T-helper 17 cell (primary cell): ENCODE measurements at regions not wholly inside any gene's neighbourhood (a gene's known extent, or its start where the extent isn't known, plus 50 kb on each side); places are given as distances from the start of the nearest gene placed in this dataset.
A peak's percentile ranks its signal among the peaks of the same experiment; 100 is the strongest.
"Not testable (repeated sequence)": the region's sequence is repeated elsewhere in the genome, so short reads cannot be mapped to it uniquely, and the experiment has no call there.

Experiments used
- ATAC-seq: fragments of 150-1000 bp; cut with Tn5 transposase; 2 replicates; pipeline ENCODE4 v1.10.0; 2021; ENCODE audit warnings: mild to moderate bottlenecking, moderate library complexity
- DNase-seq, 3 donors: peaks; one replicate each; pipeline versions ENCODE4 v3.0.0 to v3.0.0-alpha.2; 2020 to 2021
- H3K9me3 ChIP-seq: one replicate; pipeline ENCODE4 v1.7.0; 2013; ENCODE audit warnings: low read length, mild to moderate bottlenecking; ENCODE audit not compliant: control insufficient read depth, poor library complexity, severe bottlenecking
- H3K27ac Mint-ChIP-seq: one replicate; pipeline ENCODE4 v1.8.0; 2022; ENCODE audit warnings: mild to moderate bottlenecking, moderate library complexity, mixed read lengths
- H3K27me3 Mint-ChIP-seq: one replicate; pipeline ENCODE4 v1.8.0; 2022; ENCODE audit warnings: mixed read lengths
- H3K36me3 Mint-ChIP-seq: one replicate; pipeline ENCODE4 v1.8.0; 2022; ENCODE audit warnings: low read depth, mixed read lengths
- H3K4me1 Mint-ChIP-seq: one replicate; pipeline ENCODE4 v1.8.0; 2022; ENCODE audit warnings: mild to moderate bottlenecking, mixed read lengths
- H3K4me3 Mint-ChIP-seq: one replicate; pipeline ENCODE4 v1.8.0; 2022; ENCODE audit warnings: mild to moderate bottlenecking, moderate library complexity, mixed read lengths

DNA sequence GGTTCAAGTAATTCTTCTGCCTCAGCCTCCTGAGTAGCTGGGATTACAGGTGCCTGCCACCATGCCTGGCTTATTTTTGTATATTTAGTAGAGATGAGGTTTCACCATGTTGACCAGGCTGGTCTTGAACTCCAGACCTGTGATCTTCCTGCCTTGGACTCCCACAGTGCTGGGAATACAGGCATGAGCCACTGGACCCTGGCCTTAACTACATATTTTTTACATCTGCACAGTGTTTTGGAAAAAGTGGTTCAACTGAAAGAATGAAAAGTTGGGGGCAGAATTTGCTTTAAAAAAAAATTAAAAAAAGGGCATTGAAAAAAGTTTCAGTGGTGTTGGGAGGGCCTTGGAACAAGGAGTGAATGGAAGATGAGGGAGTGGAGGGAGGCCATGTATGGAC lies 88.9 kb upstream of the TPTE start:
- ATAC-seq, H3K27ac Mint-ChIP-seq, H3K9me3 ChIP-seq, H3K4me3 Mint-ChIP-seq, H3K27me3 Mint-ChIP-seq, H3K4me1 Mint-ChIP-seq, H3K36me3 Mint-ChIP-seq, DNase-seq: not testable (repeated sequence)

DNA sequence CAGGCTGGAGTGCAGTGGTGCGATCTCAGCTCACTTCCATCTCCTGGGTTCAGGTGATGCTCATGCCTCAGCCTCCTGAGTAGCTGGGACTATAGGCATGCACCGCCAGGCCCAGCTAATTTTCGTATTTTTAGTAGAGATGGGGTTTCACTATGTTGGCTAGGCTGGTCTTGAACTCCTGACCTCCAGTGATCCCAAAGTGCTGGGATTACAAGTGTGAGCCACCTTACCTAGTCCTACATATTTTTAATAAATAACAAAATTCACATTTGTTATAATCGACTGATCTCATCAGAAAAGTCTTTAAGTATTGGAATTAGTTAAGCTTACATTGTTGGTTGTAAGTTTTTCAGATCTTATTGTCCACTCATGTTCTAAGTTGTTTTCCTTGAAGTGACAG lies 83.4 kb upstream of the TPTE start:
- H3K4me3 Mint-ChIP-seq, H3K27me3 Mint-ChIP-seq, H3K9me3 ChIP-seq, ATAC-seq, DNase-seq, H3K36me3 Mint-ChIP-seq, H3K4me1 Mint-ChIP-seq, H3K27ac Mint-ChIP-seq: not testable (repeated sequence)

DNA sequence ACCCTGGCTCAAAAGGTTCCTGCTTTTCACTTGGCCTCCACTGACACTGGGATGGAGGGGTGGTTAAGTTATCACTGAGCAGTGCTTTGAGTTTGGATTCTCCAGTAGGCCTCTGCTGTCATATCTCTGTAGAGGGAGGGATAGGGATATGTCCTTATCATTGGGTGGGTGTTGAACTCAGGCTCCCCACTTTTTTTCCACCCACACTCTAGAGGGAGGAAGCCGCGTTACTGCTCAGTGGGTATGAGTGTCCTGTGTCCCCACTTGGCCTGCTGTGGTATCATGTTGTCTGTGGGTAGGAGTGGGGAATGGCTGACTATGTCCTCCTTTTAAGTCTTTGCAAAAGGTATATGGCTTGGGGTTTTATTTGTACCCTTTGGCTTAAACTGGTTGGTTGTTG lies 80.7 kb upstream of the TPTE start:
- H3K4me3 Mint-ChIP-seq, H3K4me1 Mint-ChIP-seq, DNase-seq, H3K27me3 Mint-ChIP-seq, H3K27ac Mint-ChIP-seq, H3K36me3 Mint-ChIP-seq, H3K9me3 ChIP-seq: not testable (repeated sequence)
- ATAC-seq = peak; percentile 26

DNA sequence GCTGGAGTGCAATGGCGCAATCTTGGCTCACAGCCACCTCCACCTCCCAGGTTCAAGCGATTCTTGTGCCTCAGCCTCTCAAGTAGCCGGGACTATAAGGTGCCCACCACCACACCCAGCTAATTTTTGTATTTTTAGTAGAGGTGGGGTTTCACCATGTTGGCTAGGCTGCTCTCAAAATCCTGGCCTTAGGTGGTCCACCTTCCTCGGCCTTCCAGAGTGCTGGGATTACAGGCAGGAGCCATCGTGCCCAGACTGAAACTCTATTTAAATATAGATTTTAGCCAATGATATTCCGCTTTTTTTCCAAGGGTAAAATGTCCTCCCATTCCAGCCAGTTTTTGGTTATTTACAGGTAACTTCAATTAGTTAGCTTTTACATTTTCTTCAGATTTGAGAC lies 79.4 kb upstream of the TPTE start:
- H3K4me1 Mint-ChIP-seq, H3K27ac Mint-ChIP-seq, ATAC-seq: not testable (repeated sequence)

DNA sequence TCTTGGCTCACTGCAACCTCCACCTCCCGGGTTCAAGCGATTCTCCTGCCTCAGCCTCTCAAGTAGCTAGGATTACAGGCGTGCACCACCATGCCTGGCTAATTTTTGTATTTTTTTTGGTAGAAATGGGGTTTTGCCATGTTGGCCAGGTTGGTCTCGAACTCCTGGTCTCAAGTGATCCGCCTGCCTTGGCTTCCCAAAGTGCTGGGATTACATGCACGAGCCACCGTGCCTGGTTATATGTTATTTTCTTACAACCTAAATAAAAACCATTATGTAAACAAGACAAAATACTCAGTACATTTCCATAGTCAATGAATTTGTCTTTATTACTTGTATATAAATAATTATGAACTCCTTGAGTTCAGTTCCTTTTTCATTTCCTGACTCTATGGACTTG lies 75.7 kb upstream of the TPTE start:
- not testable (repeated sequence) for DNase-seq, H3K27ac Mint-ChIP-seq, H3K27me3 Mint-ChIP-seq, H3K36me3 Mint-ChIP-seq, H3K4me3 Mint-ChIP-seq, H3K9me3 ChIP-seq, H3K4me1 Mint-ChIP-seq, ATAC-seq

More for the DNA sequence above, 79.4 kb upstream of the TPTE start:
- H3K4me3 Mint-ChIP-seq, H3K27me3 Mint-ChIP-seq, DNase-seq, H3K36me3 Mint-ChIP-seq, H3K9me3 ChIP-seq: not testable (repeated sequence)

DNA sequence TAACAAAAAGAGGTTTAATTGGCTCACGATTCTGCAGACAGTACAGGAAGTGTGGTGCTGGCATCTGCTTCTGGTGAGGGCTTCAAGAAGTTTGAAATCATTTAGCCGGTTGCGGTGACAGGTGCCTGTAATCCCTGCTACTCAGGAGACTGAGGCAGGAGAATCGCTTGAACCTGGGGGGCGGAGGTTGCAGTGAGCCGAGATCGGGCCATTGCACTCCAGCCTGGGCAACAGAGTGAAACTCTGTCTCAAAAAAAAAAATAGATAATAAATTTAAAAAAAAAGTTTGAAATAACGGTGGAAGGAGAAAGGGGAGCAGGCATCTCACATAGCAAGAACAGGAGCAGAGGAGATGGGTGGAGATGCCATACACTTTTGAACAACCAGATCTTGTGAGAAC lies 71.9 kb upstream of the TPTE start:
- not testable (repeated sequence) for DNase-seq, H3K27ac Mint-ChIP-seq, ATAC-seq, H3K4me3 Mint-ChIP-seq, H3K27me3 Mint-ChIP-seq, H3K9me3 ChIP-seq, H3K4me1 Mint-ChIP-seq, H3K36me3 Mint-ChIP-seq

DNA sequence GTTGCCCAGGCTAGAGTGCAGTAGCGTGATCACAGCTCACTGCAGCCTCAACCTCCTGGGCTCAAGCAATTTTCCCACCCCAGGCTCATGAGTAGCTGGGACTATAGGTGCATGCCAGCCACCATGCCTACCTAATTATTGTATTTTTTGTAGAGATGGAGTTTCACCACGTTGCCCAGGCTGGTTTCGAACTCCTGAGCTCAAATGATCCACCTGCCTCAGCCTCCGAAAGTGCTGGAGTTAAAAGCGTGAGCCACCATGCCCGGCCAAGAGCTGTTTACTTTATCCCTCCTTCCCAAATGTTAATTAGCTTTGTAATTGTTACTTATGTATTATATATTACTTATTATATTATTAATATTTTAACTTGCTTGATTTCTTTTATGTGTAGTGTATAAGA lies 70.1 kb upstream of the TPTE start:
- H3K9me3 ChIP-seq, ATAC-seq, H3K27ac Mint-ChIP-seq, H3K4me3 Mint-ChIP-seq, H3K36me3 Mint-ChIP-seq, H3K4me1 Mint-ChIP-seq, DNase-seq, H3K27me3 Mint-ChIP-seq: not testable (repeated sequence)

DNA sequence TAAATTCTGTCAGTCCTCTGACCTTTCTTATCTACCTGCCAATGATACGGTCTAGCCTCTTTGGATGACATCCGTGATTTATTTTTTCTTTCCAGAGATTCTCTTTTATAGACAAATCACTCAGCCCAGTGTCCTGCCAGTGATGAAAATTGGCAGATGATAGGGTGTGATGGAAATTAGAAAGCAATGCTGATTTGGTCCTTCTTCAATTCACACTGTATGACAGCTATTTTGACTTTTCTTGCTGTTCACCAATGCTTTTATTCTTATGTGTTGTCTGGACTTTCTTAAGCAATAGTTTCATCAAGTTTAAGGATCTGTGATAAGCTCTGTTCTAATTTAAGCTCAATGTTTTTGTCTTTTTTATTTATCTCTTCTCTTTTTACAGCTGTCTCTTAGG lies 63.6 kb upstream of the TPTE start:
- H3K27me3 Mint-ChIP-seq, H3K9me3 ChIP-seq, DNase-seq, H3K36me3 Mint-ChIP-seq, H3K4me1 Mint-ChIP-seq, ATAC-seq, H3K27ac Mint-ChIP-seq, H3K4me3 Mint-ChIP-seq: not testable (repeated sequence)

DNA sequence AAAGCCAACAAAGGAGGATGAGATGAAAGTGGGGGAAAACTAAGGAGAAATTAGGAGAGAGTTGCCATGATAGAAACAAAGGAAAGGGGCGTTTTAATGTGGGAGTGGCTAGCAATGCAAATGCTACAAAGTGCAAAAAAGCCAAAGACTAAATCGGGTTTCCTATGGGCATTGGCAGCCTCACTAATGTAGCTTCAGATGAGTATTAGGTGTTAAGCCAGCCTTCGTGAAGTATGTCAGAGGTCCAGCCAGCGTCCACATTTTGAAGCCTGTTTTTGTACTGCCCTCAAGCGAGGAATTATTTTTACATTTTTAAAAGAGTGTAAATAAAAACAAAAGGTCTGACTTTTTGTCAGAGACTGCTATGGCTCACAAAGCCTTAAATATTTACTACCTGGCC lies 60.4 kb upstream of the TPTE start:
- DNase-seq, H3K9me3 ChIP-seq, H3K36me3 Mint-ChIP-seq, H3K4me1 Mint-ChIP-seq, H3K27me3 Mint-ChIP-seq, H3K4me3 Mint-ChIP-seq, ATAC-seq, H3K27ac Mint-ChIP-seq: not testable (repeated sequence)

DNA sequence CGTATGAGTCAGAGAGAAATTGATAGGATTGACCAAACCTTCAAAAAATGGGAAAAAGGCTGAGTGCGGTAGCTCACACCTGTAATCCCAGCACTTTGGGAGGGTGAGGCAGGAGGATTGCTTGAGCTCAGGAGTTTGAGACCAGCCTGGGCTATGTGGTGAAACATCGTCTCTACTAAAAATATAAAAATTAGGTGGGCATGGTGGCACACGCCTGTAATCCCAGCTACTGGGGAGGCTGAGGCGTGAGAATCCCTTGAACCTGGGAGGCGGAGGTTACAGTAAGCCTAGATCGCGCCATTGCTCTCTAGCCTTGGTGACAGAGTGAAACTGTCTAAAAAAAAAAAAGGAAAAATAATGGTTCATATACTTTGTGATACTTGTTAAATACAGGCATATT lies 59.9 kb upstream of the TPTE start:
- not testable (repeated sequence) for ATAC-seq, H3K9me3 ChIP-seq, H3K27me3 Mint-ChIP-seq, H3K27ac Mint-ChIP-seq, H3K4me3 Mint-ChIP-seq, H3K36me3 Mint-ChIP-seq, DNase-seq, H3K4me1 Mint-ChIP-seq

DNA sequence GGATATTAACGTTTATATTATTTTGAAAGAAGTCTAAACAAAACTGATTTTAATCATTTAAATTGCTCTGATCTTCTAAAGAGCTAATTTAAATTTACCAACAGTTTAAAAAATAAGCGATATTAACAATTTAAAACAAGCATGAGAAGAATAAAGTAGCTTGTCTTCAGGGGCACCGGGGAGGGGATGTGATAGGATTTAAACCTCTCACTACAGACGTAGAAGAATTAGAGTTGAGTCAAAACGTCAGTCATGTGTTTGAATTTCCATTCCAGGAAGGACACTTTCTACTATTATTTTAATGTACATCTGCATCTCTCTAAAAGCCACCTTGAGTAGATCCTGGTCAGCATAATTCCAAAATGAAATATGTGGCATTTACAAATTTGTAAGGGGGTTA lies 58.2 kb upstream of the TPTE start:
- no peak for ATAC-seq
- no peak overlapping the region for H3K4me3 Mint-ChIP-seq
- H3K27me3 Mint-ChIP-seq = no peaks in the 10 kb centered on the region
- no peaks in the 10 kb centered on the region for H3K36me3 Mint-ChIP-seq
- no peak for DNase-seq
- no peaks in the 10 kb centered on the region for H3K4me1 Mint-ChIP-seq
- H3K27ac Mint-ChIP-seq = no peak overlapping the region
- no peaks in the 10 kb centered on the region for H3K9me3 ChIP-seq

DNA sequence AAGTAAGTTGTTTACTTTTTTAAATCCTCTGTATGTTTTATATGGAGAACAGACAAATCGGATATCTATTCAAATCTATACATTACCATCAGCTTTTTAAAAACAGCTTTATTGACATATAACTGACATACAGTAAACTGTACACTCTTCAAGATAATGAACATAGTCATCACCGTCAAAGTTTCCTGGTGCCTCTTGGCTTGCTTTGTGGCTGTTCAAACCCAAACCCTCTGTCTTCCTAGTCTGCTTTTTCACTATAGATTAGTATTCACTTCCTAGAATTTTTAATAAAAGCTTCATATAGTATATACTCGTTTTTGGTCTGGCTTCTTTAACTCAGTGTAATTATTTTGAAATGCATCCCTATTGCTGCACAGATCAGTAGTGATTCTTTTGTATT lies 56.4 kb upstream of the TPTE start:
- Mint-ChIP-seq H3K27ac (no peak overlapping the region), H3K4me3 (no peak overlapping the region), H3K36me3 (no peaks in the 10 kb centered on the region), H3K4me1 (no peaks in the 10 kb centered on the region), H3K27me3 (no peaks in the 10 kb centered on the region)
- H3K9me3 ChIP-seq = no peaks in the 10 kb centered on the region
- DNase-seq (no peak), ATAC-seq (peak; percentile 11)

DNA sequence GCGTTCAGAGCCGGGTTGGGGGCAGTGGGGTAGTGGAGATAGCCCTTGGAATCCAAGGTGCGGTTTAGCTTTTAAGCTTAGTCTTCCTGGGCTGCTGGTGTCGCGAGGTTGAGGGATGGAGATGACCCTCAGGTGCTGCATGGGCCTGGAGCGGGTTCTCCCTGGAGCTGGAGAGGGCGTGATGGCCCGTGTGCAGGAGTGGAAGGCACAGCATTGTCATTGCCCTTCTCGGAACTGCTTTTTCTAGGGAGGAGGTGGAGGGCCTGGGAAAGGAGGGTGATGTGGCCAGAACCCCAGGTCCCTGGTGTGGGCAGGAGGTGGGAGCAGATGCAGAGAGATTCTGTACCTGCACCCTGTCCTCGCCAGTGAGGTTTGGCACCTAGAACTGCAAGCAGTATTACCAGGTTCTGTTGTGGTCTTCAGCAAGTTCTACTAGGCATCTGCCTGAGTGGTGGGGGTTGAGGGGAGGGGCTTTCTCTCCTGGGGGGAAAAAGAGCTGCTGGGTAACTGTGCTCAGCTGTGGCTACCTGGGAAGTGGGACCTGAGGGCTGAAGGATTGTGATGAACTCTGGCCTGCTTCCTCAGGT lies 55.8 kb upstream of the TPTE start:
- not testable (repeated sequence) for H3K9me3 ChIP-seq, H3K4me1 Mint-ChIP-seq, H3K27ac Mint-ChIP-seq, H3K36me3 Mint-ChIP-seq, H3K4me3 Mint-ChIP-seq, H3K27me3 Mint-ChIP-seq
- ATAC-seq (peak; percentile 23), DNase-seq (peak in 1 of 3 donors; percentile 12)

DNA sequence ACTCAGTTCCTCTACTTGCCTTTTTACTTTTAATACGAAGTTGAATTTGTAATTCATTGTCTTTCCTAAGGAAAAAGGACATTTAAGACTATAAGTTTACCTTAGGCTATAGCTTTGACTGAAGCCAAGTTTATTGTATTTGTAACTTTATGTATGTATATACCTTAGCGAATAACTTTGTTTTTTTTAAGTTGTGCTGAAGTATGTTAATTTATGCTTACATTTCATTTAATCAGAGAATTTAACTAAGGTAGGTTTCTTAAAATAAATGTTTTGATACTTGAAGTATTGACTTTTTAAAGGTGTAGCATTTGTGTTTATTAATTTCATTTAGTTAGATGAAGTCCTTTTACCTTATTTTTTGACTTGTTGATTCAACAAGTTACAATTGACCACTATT lies 55.2 kb upstream of the TPTE start:
- H3K4me1 Mint-ChIP-seq = no peaks in the 10 kb centered on the region
- H3K4me3 Mint-ChIP-seq = no peak overlapping the region
- H3K36me3 Mint-ChIP-seq = no peaks in the 10 kb centered on the region
- H3K9me3 ChIP-seq = no peaks in the 10 kb centered on the region
- H3K27me3 Mint-ChIP-seq = no peaks in the 10 kb centered on the region
- ATAC-seq = no peak
- no peak for DNase-seq
- no peak overlapping the region for H3K27ac Mint-ChIP-seq
